GM18502 (cell line): ENCODE measurements at regions not wholly inside any gene's neighbourhood (a gene's known extent, or its start where the extent isn't known, plus 50 kb on each side); places are given as distances from the start of the nearest gene placed in this dataset.
A peak's percentile ranks its signal among the peaks of the same experiment; 100 is the strongest.

ENCODE experiments used
- ATAC-seq: cut with Tn5 transposase; IDR thresholded peaks from one replicate; pipeline ENCODE4 v1.9.1; 2021; ENCODE audit warnings: mild to moderate bottlenecking; ENCODE audit not compliant: unreplicated experiment, poor library complexity

DNA sequence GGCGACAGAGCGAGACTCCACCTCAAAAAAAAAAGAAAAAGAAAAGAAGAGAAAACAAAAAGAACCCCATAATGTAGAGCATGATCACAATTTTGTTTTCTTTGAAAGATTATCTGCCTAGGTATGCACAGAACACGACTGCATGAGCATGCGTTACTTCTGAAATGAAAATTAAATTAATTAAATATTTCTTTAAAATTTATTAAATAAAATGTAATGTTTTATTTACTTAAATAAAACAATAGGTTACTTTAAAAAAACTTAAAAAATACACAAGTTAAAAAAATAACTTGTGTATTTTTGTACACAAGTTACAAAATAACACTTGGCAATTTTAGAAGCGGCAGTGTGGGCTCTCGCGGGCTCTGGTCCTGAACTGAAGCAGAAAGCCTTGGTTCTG, 107.8 kb downstream of the TFAP2A start:
- ATAC-seq = no peak

DNA sequence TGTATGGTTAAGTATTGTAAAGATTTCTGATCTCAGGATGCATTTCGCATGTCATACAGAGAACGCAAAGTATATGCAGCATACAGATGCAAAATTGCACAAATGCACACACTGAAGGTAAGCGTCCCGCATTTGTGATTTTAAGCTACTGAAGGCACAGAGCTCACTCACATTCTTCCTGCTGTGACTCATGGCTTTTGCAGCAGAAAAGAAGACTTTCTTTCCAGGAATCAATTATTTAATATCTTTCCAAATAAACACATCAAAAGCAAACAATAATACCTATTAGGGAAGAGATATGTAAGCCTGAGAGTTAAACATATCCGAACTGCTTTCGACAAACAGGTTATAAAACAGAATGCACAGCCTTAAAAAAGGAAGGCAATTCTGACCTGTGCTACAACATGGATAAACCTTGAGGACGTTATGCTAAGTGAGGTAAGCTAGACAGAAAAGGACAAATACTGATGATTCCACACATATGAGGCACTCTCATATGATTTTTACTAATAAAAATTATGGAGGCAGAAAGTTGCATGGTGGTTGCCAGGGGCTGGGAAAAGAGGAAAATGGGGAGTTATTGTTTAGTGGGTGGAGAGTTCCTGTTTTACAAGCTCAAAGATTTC, 109.0 kb downstream of the TFAP2A start:
- no peak for ATAC-seq

GRCh38 chr6:10303608-10304506, 111.0 kb downstream of the TFAP2A start:
- ATAC-seq = no peak

GRCh38 chr6:10302566-10303235, 112.2 kb downstream of the TFAP2A start:
- ATAC-seq = no peak

DNA sequence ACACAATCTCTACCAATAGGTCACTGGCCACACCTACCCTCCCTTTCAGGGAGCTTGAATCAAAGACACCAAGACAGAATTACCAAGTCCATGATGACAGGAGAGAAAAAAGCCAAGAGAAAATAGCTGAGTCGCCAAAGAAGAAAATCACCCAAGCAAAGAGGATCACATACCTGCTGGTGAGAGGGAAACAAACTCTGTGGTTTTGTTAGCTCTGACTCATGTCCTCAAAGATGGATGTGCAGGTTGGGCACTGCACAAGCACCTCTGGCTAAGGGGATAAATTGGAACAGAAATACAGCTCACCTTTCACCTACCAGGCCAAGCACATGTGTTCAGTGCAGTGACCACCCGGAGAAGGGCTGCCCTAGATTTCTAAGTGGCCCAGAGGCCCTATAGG, 114.8 kb downstream of the TFAP2A start:
- peak; percentile 75 for ATAC-seq

GRCh38 chr6:10297832-10298231, 117.0 kb downstream of the TFAP2A start:
- ATAC-seq = no peak

DNA sequence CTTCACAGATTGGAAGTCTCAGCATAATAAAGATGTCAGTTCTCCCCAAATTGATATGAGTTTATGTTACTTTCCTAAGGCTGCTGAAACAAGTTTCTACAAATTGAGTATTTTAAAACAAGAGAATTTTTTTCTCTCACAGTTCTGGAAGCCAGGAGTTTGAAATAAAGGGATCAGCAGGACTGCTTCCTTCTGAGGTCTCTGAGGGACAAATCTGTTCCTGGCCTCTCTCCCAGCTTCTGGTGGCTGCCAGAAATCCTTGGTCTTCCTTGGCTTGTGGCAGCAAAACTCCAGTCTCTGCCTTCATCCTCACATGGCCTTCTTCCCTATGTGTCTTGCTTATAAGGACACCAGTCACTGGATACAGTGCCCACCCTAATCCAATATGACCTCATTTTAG, 136.1 kb downstream of the TFAP2A start:
- no peak for ATAC-seq

DNA sequence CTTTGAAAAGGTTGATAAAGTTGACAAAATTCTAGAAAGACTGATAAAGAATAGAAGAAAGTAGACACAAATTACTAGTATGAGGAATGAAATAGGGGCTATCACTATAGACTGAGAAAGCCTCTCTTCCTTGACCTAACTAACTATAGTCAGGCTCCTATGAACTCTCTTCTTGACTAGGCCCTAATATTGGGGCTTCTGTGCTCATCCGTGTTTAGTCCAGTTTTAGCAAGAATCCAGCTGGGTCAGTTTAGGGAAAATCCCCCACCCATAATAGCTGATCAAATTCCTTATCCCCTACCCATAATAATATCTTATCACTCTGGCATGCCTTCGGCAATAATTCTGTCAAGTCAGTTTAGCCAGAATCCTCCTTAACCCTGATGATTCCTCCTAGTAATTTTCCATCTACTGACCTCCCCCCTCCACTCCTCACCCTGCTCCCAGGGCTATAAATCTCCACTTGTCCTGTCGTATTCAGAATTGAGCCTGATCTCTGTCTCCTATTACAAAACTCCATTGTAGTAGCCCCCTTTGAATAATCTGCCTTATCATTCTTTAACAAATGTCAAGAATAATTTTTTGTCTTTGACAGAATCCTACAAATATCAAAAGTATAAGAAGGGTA, 138.1 kb downstream of the TFAP2A start:
- ATAC-seq = no peak

GRCh38 chr6:10276106-10276505, 138.8 kb downstream of the TFAP2A start:
- no peak for ATAC-seq

DNA sequence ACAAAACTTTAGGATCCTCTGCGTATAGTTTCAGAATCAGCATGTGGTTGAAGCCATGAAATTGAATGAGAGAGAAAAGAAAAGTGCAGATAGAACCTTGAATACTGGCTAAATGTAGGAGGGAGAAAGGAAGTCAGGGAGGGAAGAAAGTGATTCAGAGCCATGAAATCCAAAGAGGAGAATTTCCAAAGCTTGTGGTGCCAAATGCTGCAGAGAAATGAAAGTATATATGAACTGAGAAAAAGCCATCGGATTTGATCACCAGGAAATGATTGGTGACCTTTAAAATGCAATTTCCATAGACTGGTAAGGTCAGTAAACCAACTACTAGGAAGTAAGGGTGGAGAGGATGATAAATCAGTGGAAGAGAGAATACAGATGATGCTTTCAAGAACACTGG, 142.3 kb downstream of the TFAP2A start:
- ATAC-seq = no peak

DNA sequence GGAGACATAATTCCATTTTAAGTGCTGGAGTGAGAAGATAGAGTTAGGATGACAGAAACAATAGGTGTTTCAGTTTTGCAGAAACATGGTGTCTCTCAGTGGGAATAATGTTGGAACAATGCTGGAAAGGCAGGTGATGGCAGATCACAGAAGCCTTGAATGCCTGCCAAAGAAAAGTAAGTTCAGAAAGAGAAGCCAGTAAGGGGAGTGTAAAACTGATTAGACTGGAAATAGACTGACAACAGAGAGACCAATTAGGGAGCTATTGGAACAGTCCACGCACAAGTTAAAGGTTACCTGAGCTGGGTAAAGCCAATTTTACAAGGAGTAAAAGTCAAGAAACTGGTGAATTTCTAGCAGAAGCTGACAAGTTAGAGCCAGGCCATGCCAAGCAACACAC, 142.9 kb downstream of the TFAP2A start:
- no peak for ATAC-seq

- ATAC-seq = peak; percentile 87
Measured at GRCh38 chr6:10269814-10270472, 144.9 kb downstream of the TFAP2A start.

GRCh38 chr6:10268611-10269310, 146.1 kb downstream of the TFAP2A start:
- no peak for ATAC-seq

DNA sequence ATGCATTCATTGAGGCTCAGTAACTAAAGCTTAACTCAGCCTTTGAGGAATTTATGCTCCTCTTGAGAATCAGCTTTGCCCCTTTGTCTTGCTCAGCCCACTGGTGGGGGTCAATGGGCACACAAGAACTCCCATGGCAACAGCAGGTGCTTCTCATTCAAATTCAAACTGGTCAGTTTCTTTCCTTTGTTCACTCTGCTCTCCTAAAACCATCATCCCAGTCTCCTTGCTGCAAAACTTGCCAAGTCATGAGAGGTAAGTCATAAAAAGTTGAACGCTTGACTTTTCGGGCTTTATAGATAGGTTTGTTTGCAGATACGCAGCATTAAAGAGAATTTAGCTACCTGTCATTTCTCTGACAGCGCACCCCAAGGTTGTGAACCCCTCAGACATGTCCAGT, 146.8 kb downstream of the TFAP2A start:
- no peak for ATAC-seq

DNA sequence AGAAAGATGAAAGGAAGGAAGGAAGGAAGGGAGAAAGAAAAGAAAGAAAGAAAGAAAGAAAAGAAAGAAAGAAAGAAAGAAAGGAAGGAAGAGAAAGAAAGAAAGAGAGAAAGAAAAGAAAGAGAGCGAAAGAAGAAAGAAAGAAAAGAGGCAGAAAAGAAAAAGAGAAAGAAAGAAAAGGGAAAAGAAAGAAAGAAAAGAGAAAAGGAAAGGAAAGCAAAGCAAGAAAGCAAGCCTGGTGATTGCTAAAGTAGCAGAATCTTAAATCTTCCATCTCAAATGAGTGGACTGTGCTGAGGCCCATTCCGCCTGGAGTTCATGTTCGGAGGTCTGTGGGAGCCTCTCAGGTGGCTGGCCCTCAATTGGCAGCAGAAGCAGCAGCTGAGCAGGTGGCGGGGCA, 148.4 kb downstream of the TFAP2A start:
- no peak for ATAC-seq

DNA sequence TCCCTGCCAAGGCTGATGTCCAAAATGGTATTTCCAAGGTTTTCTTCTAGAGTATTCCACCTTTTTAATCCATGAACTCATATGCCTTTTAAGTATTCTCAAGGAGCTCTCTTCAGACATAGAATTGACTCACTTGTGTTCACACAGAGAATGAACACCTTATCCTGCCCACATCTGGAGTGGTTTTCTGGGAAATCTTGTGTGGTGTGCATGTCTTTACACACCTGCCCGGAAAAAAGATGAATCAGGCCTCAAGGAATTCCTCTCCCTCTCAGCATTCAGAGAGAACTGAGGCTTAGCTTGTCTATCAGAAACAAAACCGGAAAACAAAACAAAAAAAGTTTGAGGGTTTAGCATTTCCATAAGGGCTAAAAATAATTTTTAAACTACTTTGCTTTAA, 148.8 kb downstream of the TFAP2A start:
- no peak for ATAC-seq

DNA sequence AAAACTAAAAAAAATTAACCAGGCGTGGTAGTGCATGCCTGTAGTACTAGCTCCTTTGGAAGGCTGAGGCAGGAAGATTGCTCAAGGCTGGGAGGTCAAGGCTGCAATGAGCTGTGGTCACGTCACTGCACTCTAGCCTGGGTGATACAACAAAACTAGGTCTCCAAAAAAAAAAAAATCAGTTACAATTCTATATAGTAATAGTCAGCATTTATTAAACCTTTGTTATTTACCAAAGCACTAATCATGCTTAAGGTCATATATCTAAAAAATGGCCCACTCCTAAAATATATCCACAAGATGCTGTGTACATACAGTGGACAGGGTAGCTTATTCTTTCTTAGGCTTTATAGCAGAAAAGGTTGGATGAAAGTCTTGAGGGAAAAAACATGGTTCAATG, 152.4 kb downstream of the TFAP2A start:
- no peak for ATAC-seq

DNA sequence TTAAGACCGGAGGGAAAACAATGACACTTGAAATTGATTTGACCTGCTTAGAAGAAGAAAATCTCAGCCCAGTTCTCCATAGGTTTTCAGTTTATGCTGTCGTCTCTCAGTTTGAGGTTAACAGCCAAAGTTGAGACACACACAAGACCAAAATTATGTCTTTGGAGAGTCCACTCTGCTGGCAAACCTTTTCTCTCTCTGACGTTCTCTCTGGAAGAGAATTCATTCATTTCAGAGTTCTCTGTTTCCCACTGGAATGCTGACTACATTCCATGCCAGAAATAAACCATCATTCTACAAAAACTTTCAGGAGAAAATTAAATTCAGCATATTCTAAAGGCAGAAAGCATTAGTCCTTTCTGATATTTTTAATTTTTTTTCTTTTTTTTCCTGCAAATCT, 155.2 kb downstream of the TFAP2A start:
- ATAC-seq = no peak

DNA sequence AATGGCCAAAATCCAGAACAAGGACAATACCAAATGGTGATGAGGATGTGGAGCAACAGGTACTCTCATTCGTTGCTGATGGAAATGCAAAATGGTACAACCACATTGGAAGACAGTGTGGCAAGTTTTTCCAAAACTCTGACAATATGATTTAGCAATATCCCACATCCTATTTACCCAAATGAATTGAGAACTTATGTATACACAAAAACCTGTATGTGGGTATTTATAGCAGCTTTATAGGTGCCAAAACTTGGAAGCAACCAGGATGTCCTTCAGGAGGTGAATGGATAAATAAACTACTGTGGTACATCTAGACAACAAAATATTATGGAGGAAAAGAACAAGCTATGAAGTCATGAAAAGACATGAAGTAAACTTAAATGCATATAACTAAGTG, 156.5 kb downstream of the TFAP2A start:
- no peak for ATAC-seq
